Breast epithelium (tissue), 3 donors: ENCODE measurements at regions not wholly inside any gene's neighbourhood (a gene's known extent, or its start where the extent isn't known, plus 50 kb on each side); places are given as distances from the start of the nearest gene placed in this dataset.

Experiments
- POLR2A ChIP-seq: fragments of 450-650 bp; IDR thresholded peaks from one replicate; pipeline ENCODE4 v1.6.1; 2016; ENCODE audit warnings: antibody characterized with exemption, mild to moderate bottlenecking, moderate library complexity
- TF ChIP-seq, protein P1 (sequence below), 3 donors: fragments of 450-650 bp; IDR thresholded peaks; one replicate each; pipeline ENCODE4 v1.5.1; 2016 to 2017; ENCODE audit warnings: antibody characterized with exemption in 3 of 3, mild to moderate bottlenecking in 3 of 3, moderate library complexity in 3 of 3

DNA sequence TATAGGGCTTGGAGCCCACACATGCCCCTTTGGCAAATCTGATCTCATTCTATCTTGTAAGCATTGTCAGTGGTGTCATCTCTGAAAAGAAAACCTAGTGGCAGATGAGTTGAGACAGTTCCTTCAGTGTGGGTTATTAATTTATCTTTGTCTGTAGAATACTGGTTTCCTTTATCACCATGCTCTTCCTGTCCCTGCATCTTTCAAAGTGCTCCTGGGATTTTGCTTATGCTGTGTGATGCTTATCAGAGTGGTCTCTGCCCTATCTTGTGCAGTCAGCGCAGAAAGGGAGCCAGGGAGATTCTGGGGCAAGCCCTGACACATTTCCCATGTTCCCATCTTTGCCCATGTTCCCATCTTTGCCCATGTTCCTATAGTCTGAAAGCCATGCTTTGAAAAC is 402.9 kb downstream of the RWDD3 start:
- TF ChIP-seq POLR2A = no peak
- TF ChIP-seq, protein P1, sequence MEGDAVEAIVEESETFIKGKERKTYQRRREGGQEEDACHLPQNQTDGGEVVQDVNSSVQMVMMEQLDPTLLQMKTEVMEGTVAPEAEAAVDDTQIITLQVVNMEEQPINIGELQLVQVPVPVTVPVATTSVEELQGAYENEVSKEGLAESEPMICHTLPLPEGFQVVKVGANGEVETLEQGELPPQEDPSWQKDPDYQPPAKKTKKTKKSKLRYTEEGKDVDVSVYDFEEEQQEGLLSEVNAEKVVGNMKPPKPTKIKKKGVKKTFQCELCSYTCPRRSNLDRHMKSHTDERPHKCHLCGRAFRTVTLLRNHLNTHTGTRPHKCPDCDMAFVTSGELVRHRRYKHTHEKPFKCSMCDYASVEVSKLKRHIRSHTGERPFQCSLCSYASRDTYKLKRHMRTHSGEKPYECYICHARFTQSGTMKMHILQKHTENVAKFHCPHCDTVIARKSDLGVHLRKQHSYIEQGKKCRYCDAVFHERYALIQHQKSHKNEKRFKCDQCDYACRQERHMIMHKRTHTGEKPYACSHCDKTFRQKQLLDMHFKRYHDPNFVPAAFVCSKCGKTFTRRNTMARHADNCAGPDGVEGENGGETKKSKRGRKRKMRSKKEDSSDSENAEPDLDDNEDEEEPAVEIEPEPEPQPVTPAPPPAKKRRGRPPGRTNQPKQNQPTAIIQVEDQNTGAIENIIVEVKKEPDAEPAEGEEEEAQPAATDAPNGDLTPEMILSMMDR (IDR thresholded peaks at IDR 0.05) = no peak
